HepG2 (cell line): ENCODE measurements at regions not wholly inside any gene's neighbourhood (a gene's known extent, or its start where the extent isn't known, plus 50 kb on each side); places are given as distances from the start of the nearest gene placed in this dataset.

Source experiments
- CEBPB ChIP-seq: IDR thresholded peaks from 2 replicates; pipeline ENCODE4 v1.6.1; 2011; ENCODE audit warnings: low read depth, low read length, improper control_type of control experiment, borderline replicate concordance
- CSRNP1 ChIP-seq: sonication (generic); formaldehyde crosslinking; IDR thresholded peaks from 2 replicates; pipeline ENCODE4 v1.8.1; 2023; ENCODE audit warnings: mild to moderate bottlenecking, missing genetic modification reagents
- DMTF1 ChIP-seq: sonication (generic); formaldehyde crosslinking; IDR thresholded peaks from 2 replicates; pipeline ENCODE4 v1.4.0; 2020; ENCODE audit warnings: mild to moderate bottlenecking, missing genetic modification reagents
- DNMT1 ChIP-seq: sonication (generic); formaldehyde crosslinking; IDR thresholded peaks from 2 replicates; pipeline ENCODE4 v1.5.1; 2020; ENCODE audit warnings: mild to moderate bottlenecking, missing genetic modification reagents
- DRAP1 ChIP-seq: IDR thresholded peaks from 2 replicates; pipeline ENCODE4 v1.6.1; 2016; ENCODE audit warnings: missing genetic modification reagents, missing compliant biosample characterization
- NR3C1 ChIP-seq: sonication (generic); formaldehyde crosslinking; IDR thresholded peaks from 2 replicates; pipeline ENCODE4 v1.4.0; 2020; ENCODE audit warnings: missing genetic modification reagents
- PAXIP1 ChIP-seq: sonication (generic); formaldehyde crosslinking; conservative IDR thresholded peaks from 2 replicates; pipeline ENCODE4 v1.4.0; 2020; ENCODE audit warnings: mild to moderate bottlenecking, missing genetic modification reagents, moderate library complexity
- SNAPC4 ChIP-seq: sonication (generic); formaldehyde crosslinking; IDR thresholded peaks from 2 replicates; pipeline ENCODE4 v1.4.0; 2020; ENCODE audit warnings: mild to moderate bottlenecking, missing genetic modification reagents
- TGIF2 ChIP-seq: IDR thresholded peaks from 2 replicates; pipeline ENCODE4 v1.6.1; 2016; ENCODE audit warnings: control low read depth, missing compliant biosample characterization
- ZBTB39 ChIP-seq: sonication (generic); formaldehyde crosslinking; IDR thresholded peaks from 2 replicates; pipeline ENCODE4 v1.5.0; 2020; ENCODE audit warnings: missing genetic modification reagents
- ZNF274 ChIP-seq: sonication (generic); formaldehyde crosslinking; IDR thresholded peaks from 2 replicates; pipeline ENCODE4 v1.5.1; 2020; ENCODE audit warnings: mild to moderate bottlenecking, missing genetic modification reagents
- ZNF562 ChIP-seq: sonication (generic); formaldehyde crosslinking; IDR thresholded peaks from 2 replicates; pipeline ENCODE4 v1.8.0; 2022; ENCODE audit warnings: missing genetic modification reagents, borderline replicate concordance
- ZNF598 ChIP-seq: sonication (generic); formaldehyde crosslinking; IDR thresholded peaks from 2 replicates; pipeline ENCODE4 v1.5.1; 2020; ENCODE audit warnings: mild to moderate bottlenecking, missing genetic modification reagents, borderline replicate concordance
- ZSCAN9 ChIP-seq: IDR thresholded peaks from 2 replicates; pipeline ENCODE4 v1.6.1; 2016; ENCODE audit warnings: borderline replicate concordance

GRCh38 chr9:82560457-82560904 lies 502.5 kb downstream of the RASEF start (continued):
- TF ChIP-seq DMTF1 (no peak), SNAPC4 (no peak), ZNF598 (CRISPR knock-in tag) (no peak), ZSCAN9 (CRISPR knock-in tag) (no peak; the same call in 1 of the 2 replicates), PAXIP1 (CRISPR knock-in tag) (peak; percentile 96), DNMT1 (CRISPR knock-in tag) (no peak), CSRNP1 (CRISPR knock-in tag) (peak; percentile 40; the same call in 1 of the 2 replicates), ZNF562 (no peak), ZNF274 (CRISPR knock-in tag) (no peak), DRAP1 (no peak), TGIF2 (CRISPR knock-in tag) (no peak; the same call in 1 of the 2 replicates), NR3C1 (no peak), ZBTB39 (CRISPR knock-in tag) (0 out of 2 replicates have a peak, but pooled peaks have one; percentile 45), CEBPB (peak; percentile 80)
